ENCODE measurements at regions not wholly inside any gene's neighbourhood (a gene's known extent, or its start where the extent isn't known, plus 50 kb on each side); places are given as distances from the start of the nearest gene placed in this dataset.

DNA sequence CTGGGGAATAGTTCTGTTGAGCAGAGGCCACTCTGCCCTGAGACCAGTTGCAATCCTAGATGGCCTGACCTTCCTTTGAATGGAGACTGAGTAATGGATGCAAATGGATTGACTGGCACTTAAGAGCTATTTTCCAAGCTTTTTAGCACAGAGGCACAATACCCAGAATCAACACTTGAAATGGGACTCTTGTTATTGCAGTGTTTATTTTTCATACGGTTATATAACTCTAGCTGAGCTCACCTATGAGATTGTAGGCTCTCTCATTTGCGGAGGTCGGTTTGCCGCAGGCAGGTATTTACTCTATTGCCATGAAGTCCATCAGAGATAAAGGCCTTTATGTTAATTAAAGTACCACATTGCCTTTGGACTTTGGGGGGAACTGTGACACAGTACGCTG, 422.3 kb upstream of the CELF4 start:
- TF ChIP-seq, protein P1, sequence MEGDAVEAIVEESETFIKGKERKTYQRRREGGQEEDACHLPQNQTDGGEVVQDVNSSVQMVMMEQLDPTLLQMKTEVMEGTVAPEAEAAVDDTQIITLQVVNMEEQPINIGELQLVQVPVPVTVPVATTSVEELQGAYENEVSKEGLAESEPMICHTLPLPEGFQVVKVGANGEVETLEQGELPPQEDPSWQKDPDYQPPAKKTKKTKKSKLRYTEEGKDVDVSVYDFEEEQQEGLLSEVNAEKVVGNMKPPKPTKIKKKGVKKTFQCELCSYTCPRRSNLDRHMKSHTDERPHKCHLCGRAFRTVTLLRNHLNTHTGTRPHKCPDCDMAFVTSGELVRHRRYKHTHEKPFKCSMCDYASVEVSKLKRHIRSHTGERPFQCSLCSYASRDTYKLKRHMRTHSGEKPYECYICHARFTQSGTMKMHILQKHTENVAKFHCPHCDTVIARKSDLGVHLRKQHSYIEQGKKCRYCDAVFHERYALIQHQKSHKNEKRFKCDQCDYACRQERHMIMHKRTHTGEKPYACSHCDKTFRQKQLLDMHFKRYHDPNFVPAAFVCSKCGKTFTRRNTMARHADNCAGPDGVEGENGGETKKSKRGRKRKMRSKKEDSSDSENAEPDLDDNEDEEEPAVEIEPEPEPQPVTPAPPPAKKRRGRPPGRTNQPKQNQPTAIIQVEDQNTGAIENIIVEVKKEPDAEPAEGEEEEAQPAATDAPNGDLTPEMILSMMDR (IDR thresholded peaks at IDR 0.05), result no peak
- TF ChIP-seq POLR2A (IDR thresholded peaks at IDR 0.05), result no peak
